Immature natural killer cell (primary cell): ENCODE measurements at regions not wholly inside any gene's neighbourhood (a gene's known extent, or its start where the extent isn't known, plus 50 kb on each side); places are given as distances from the start of the nearest gene placed in this dataset.
"Not testable (repeated sequence)": the region's sequence is repeated elsewhere in the genome, so short reads cannot be mapped to it uniquely, and the experiment has no call there.

Experiments
- DNase-seq, 3 donors: peaks; one replicate each; pipeline ENCODE4 v3.0.0; 2022; ENCODE audit warnings: mixed read lengths in 1 of 3
- H3K27ac Mint-ChIP-seq, 6 donors: one replicate each; pipeline ENCODE4 v1.8.0; 2020; ENCODE audit warnings: mixed read lengths in 6 of 6, mild to moderate bottlenecking in 5 of 6, inconsistent platforms in 4 of 6, moderate library complexity in 3 of 6
- H3K27me3 Mint-ChIP-seq, 3 donors: one replicate each; pipeline ENCODE4 v1.8.0; 2020 to 2021; ENCODE audit warnings: low read depth in 3 of 3, mild to moderate bottlenecking in 3 of 3, mixed read lengths in 3 of 3, moderate library complexity in 3 of 3, inconsistent platforms in 1 of 3
- H3K36me3 Mint-ChIP-seq, 3 donors: one replicate each; pipeline ENCODE4 v1.8.0; 2020; ENCODE audit warnings: mixed read lengths in 3 of 3, inconsistent platforms in 2 of 3, mild to moderate bottlenecking in 2 of 3
- H3K4me1 Mint-ChIP-seq, 2 donors: one replicate each; pipeline ENCODE4 v1.8.0; 2020; ENCODE audit warnings: inconsistent platforms in 2 of 2, mild to moderate bottlenecking in 2 of 2, mixed read lengths in 2 of 2, moderate library complexity in 1 of 2
- H3K4me3 Mint-ChIP-seq, 5 donors: one replicate each; pipeline ENCODE4 v1.8.0; 2020; ENCODE audit warnings: mild to moderate bottlenecking in 5 of 5, mixed read lengths in 5 of 5, inconsistent platforms in 3 of 5, moderate library complexity in 3 of 5
- H3K9me3 Mint-ChIP-seq, 6 donors: one replicate each; pipeline ENCODE4 v1.8.0; 2020; ENCODE audit warnings: mild to moderate bottlenecking in 6 of 6, mixed read lengths in 6 of 6, inconsistent platforms in 4 of 6, moderate library complexity in 3 of 6

GRCh38 chr9:6123416-6123815 lies 92.2 kb upstream of the IL33 start:
- no peaks in the 10 kb centered on the region for H3K36me3 Mint-ChIP-seq
- no peak overlapping the region for H3K27ac Mint-ChIP-seq
- no peak overlapping the region for H3K4me3 Mint-ChIP-seq
- no peak for DNase-seq
- peaks cover 0 to 12% (median 4%) of the 10 kb centered on the region in 3 donors for H3K27me3 Mint-ChIP-seq
- H3K9me3 Mint-ChIP-seq = no peaks in the 10 kb centered on the region
- no peaks in the 10 kb centered on the region for H3K4me1 Mint-ChIP-seq

DNA sequence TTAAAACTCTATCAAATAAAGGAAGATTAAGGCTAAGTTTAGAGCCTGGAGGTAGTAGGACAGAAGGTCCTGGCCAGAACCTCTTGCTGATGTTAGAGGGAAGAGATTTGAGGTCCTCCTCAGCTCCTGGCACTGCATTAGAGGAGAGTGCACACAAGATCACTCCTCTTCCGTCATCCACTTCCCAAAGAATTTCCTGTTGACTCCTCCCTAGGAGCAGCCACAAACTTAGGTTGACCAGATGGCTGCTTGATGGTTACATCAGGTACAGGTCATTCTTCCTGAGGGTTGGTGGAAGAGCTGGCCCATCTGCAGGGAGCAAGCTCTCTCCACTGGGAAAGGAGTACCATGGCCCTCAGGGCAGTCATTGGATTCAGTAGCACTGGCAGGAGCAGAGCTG lies 93.9 kb upstream of the IL33 start:
- no peak overlapping the region for H3K27ac Mint-ChIP-seq
- no peaks in the 10 kb centered on the region for H3K4me1 Mint-ChIP-seq
- DNase-seq = no peak
- H3K9me3 Mint-ChIP-seq = no peaks in the 10 kb centered on the region
- peaks cover 0 to 10% (median 4%) of the 10 kb centered on the region in 3 donors for H3K27me3 Mint-ChIP-seq
- no peaks in the 10 kb centered on the region for H3K36me3 Mint-ChIP-seq
- no peak overlapping the region for H3K4me3 Mint-ChIP-seq

DNA sequence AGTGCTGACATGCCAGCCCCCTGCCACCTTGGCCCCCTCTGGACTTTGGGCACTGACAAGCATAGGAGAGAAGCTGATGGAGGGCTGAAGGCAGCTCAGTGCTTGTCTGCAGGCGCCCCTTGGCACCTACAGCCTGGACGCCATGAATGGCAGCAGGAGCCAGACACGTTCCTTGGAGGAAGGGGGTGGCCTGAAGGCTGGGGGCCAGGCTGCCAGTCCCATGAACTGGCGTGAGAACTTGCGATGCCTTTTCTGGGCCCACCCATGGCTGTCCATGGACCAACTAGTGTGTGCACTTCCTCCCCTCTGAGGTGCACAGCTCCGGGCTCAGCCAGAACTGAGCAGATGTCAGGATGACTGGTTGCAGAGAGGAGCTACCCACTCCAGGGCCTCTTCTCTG lies 99.0 kb upstream of the RANBP6 start:
- Mint-ChIP-seq H3K4me1 (no peaks in the 10 kb centered on the region), H3K4me3 (no peak overlapping the region), H3K36me3 (no peaks in the 10 kb centered on the region), H3K27me3 (no peaks in the 10 kb centered on the region), H3K9me3 (no peaks in the 10 kb centered on the region), H3K27ac (no peak overlapping the region)
- no peak for DNase-seq

GRCh38 chr9:6113819-6114218 lies 98.4 kb upstream of the RANBP6 start:
- H3K4me1 Mint-ChIP-seq = no peaks in the 10 kb centered on the region
- H3K4me3 Mint-ChIP-seq = no peak overlapping the region
- H3K9me3 Mint-ChIP-seq = no peaks in the 10 kb centered on the region
- H3K27me3 Mint-ChIP-seq = no peaks in the 10 kb centered on the region
- H3K36me3 Mint-ChIP-seq = no peaks in the 10 kb centered on the region
- H3K27ac Mint-ChIP-seq = no peak overlapping the region
- DNase-seq = no peak

DNA sequence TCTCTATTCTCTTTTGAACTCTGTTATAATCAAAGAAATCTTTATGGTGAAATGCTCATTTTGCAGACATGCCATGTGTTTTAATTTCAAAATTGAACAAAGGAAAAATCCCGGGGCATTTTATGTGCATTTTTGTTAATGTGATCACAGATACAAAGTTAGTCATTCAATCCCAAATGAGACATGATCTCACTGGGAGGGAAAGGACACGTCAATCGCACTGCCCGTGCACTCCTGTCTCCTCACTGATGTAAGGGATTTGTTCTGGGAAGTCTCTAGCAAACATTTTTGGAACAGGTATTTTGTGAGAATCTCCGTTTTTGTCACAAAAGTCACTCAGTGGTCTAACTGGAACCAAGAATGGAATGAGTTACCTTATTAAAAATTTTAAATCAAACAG lies 97.9 kb upstream of the RANBP6 start:
- Mint-ChIP-seq H3K9me3 (no peaks in the 10 kb centered on the region), H3K27me3 (no peaks in the 10 kb centered on the region), H3K4me3 (no peak overlapping the region), H3K36me3 (no peaks in the 10 kb centered on the region), H3K27ac (no peak overlapping the region), H3K4me1 (no peaks in the 10 kb centered on the region)
- no peak for DNase-seq

- Mint-ChIP-seq H3K27me3 (no peaks in the 10 kb centered on the region), H3K27ac (no peak overlapping the region), H3K4me1 (no peaks in the 10 kb centered on the region), H3K9me3 (no peaks in the 10 kb centered on the region), H3K36me3 (no peaks in the 10 kb centered on the region), H3K4me3 (no peak overlapping the region)
- DNase-seq = no peak
Measured at GRCh38 chr9:6109986-6110385, 94.6 kb upstream of the RANBP6 start.

DNA sequence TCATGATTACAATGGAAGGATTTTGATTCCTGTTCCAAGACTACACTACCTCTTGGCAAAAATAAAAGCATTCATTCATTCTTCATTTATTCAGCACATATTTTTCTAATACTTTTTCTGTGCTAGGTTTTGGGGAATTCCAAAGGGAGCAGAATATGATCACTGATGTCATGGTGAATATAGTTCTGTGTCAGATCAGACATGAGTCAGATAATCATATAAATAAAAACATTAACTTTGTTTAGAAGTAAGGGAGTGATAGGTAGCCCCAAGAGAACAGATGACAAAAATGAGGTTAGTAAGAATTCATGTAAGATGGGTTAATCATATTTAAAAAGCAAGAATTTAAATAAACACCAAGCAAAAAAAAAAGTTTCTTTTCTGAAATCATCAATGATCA lies 94.1 kb upstream of the RANBP6 start:
- no peak overlapping the region for H3K4me3 Mint-ChIP-seq
- DNase-seq = no peak
- no peaks in the 10 kb centered on the region for H3K4me1 Mint-ChIP-seq
- H3K27me3 Mint-ChIP-seq = no peaks in the 10 kb centered on the region
- no peaks in the 10 kb centered on the region for H3K9me3 Mint-ChIP-seq
- no peak overlapping the region for H3K27ac Mint-ChIP-seq
- no peaks in the 10 kb centered on the region for H3K36me3 Mint-ChIP-seq

DNA sequence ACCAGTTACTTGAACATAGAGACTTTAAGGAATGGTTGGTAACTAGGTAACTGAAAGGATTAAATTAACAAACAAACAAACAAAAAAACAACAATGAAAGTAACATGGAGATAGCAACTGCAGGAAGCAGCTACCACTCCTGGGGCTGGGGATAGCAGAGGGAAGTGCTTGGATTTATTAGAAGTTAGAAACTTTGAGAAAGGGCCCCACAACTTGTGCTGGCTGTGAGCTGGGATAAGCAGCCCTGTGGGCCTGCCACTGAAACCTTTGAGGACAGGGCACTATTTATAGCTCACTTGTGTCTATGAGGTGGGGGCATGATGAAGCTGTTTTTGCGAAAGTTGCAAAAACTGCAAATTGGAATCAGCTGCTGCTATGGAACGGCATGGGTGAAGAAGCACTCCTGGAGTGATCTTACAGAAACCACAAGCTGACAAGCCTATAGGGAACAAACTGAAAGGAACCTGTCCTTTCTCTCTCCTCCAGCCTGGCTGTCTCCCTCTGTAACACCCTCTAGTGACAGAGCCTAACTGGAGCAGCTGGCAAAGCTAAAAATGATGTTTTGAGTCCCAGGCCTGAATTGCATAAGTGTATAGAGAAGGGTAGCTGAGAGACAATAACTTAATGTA lies 91.4 kb upstream of the RANBP6 start:
- H3K9me3 Mint-ChIP-seq = no peaks in the 10 kb centered on the region
- H3K36me3 Mint-ChIP-seq = no peaks in the 10 kb centered on the region
- H3K27ac Mint-ChIP-seq = no peak overlapping the region
- no peak overlapping the region for H3K4me3 Mint-ChIP-seq
- no peaks in the 10 kb centered on the region for H3K27me3 Mint-ChIP-seq
- no peak for DNase-seq
- no peaks in the 10 kb centered on the region for H3K4me1 Mint-ChIP-seq

GRCh38 chr9:6105738-6106137 lies 90.3 kb upstream of the RANBP6 start:
- Mint-ChIP-seq H3K4me3 (no peak overlapping the region), H3K9me3 (no peaks in the 10 kb centered on the region), H3K36me3 (no peaks in the 10 kb centered on the region), H3K27ac (no peak overlapping the region), H3K4me1 (no peaks in the 10 kb centered on the region), H3K27me3 (peaks cover 0 to under 1% (median under 1%) of the 10 kb centered on the region in 3 donors)
- DNase-seq = no peak

DNA sequence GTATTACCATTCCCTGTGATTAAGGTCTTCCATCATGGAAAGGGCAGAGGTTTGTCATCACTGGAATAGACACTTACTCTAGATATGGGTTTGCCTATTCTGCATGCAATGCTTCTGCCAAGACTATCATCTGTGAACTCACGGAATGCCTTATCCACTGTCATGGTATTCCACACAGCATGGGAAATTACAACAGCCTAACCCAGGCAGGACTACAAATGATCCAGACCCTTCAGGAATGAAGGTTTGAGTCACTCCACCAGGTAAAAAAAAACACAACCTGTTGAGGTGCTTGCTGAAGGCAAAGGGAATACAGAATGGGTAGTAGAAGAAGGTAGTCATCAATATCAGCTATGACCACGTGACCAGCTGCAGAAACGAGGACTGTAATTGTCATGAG lies 89.0 kb upstream of the RANBP6 start:
- not testable (repeated sequence) for H3K9me3 Mint-ChIP-seq, H3K36me3 Mint-ChIP-seq, H3K4me1 Mint-ChIP-seq, H3K4me3 Mint-ChIP-seq, DNase-seq, H3K27ac Mint-ChIP-seq, H3K27me3 Mint-ChIP-seq

DNA sequence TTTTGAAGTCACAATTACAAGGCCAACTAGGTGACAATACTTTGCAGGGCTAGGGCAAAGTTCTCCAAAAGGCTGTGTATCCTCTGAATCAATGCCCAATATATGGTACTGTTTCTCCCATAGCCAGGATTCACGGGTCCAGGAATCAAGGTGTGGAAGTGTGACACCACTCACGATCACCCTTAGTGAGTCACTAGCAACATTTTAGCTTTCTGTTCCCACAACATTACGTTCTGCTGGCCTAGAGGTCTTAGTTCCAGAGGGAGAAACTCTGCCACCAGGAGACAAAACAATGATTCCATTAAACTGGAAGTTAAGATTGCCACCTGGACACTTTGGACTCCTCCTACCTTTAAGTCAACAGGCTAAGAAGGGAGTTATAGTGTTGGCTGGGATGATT lies 88.5 kb upstream of the RANBP6 start:
- not testable (repeated sequence) for DNase-seq, H3K4me3 Mint-ChIP-seq, H3K4me1 Mint-ChIP-seq, H3K9me3 Mint-ChIP-seq, H3K27me3 Mint-ChIP-seq, H3K36me3 Mint-ChIP-seq, H3K27ac Mint-ChIP-seq

DNA sequence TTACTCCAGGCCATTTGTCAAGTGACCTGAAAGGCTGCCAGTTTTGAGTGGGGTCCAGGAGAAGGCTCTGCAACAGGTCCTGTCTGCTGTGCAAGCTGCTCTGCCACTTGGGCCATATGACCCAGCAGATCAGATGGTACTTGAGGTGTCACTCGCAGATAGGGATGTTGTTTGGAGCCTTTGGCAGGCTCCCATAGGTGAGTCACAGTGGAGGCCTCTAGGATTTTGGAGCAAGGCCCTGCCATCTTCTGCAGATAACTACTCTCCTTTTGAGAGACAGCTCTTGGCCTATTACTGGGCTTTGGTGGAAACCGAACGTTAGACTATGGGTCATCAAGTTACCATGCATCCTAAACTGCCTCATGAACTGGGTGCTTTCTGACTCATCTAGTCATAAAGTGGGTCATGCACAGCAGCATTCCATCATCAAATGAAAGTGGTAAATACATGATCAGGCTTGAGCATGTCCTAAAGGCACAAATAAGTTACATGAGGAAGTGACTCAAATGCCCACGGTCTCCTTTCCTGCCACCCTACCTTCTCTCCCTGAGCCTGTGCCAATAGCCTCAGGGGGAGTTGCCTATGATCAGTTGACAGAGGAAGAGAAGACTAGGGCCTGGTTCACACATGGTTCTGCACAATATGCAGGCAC lies 87.0 kb upstream of the RANBP6 start:
- DNase-seq, H3K4me1 Mint-ChIP-seq, H3K27me3 Mint-ChIP-seq, H3K36me3 Mint-ChIP-seq, H3K27ac Mint-ChIP-seq, H3K4me3 Mint-ChIP-seq, H3K9me3 Mint-ChIP-seq: not testable (repeated sequence)

DNA sequence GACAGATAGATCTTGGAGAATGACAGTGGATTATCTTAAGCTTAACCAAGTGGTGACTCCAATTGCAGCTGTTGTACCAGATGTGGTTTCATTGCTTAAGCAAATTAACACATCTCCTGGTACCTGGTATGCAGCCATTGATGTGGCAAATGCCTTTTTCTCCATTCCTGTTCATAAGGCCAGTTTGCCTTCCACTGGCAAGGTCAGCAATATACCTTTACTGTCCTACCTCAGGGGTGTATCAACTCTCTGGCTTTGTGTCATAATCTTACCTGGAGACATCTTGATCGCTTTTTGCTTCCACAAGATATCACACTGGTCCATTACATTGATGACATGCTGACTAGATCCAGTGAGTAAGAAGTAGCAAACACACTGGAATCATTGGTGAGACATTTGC lies 86.3 kb upstream of the RANBP6 start:
- H3K4me3 Mint-ChIP-seq, H3K36me3 Mint-ChIP-seq, H3K4me1 Mint-ChIP-seq, H3K9me3 Mint-ChIP-seq, DNase-seq, H3K27me3 Mint-ChIP-seq, H3K27ac Mint-ChIP-seq: not testable (repeated sequence)

- H3K9me3 Mint-ChIP-seq, DNase-seq, H3K4me1 Mint-ChIP-seq, H3K27ac Mint-ChIP-seq, H3K36me3 Mint-ChIP-seq, H3K27me3 Mint-ChIP-seq, H3K4me3 Mint-ChIP-seq: not testable (repeated sequence)
Measured at GRCh38 chr9:6099346-6099745, 83.9 kb upstream of the RANBP6 start.

DNA sequence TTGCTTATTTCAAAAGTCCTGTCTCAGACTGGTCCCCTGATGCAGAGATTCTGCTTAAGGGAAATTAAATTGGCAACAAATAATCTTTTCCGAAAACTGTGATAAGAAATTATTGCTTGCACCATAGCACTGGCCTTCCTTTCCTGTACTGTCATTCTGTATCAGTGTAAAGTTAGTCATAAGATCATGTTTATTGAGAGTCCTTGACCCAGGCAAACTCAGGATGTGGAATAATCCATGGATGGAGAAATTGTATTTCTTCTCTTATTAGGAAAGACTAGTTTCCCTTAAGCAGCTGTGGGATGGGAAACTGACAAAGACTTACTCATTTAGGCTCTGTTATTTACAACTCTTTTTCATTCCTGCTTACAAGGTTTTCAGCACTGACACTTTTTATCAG lies 83.0 kb upstream of the RANBP6 start:
- H3K4me1 Mint-ChIP-seq = no peaks in the 10 kb centered on the region
- no peak overlapping the region for H3K4me3 Mint-ChIP-seq
- no peak overlapping the region for H3K27ac Mint-ChIP-seq
- no peaks in the 10 kb centered on the region for H3K9me3 Mint-ChIP-seq
- peaks cover 2 to 9% (median 7%) of the 10 kb centered on the region in 3 donors for H3K27me3 Mint-ChIP-seq
- no peak for DNase-seq
- H3K36me3 Mint-ChIP-seq = no peaks in the 10 kb centered on the region
